AG09319 (cell line): ENCODE measurements at regions not wholly inside any gene's neighbourhood (a gene's known extent, or its start where the extent isn't known, plus 50 kb on each side); places are given as distances from the start of the nearest gene placed in this dataset.

Experiments
- DNase-seq: peaks from one replicate; pipeline ENCODE4 v3.0.0-alpha.2; 2010; ENCODE audit warnings: low read depth; ENCODE audit errors: extremely low read depth
- CTCF ChIP-seq: IDR thresholded peaks from 2 replicates; pipeline ENCODE4 v1.5.1; 2011; ENCODE audit warnings: low read depth, mild to moderate bottlenecking, inconsistent platforms, low read length, moderate library complexity

GRCh38 chr19:32154418-32154817 lies 191.0 kb upstream of the ZNF507 start:
- TF ChIP-seq CTCF, result no peak
- no peak for DNase-seq

- no peak for DNase-seq
- no peak for TF ChIP-seq CTCF
These were observed 180.9 kb upstream of the ZNF507 start for GRCh38 chr19:32164384-32164992.

GRCh38 chr19:32165141-32165540 lies 180.3 kb upstream of the ZNF507 start:
- DNase-seq, result no peak
- TF ChIP-seq CTCF, result no peak

GRCh38 chr19:32165750-32166149 lies 179.7 kb upstream of the ZNF507 start:
- no peak for DNase-seq
- TF ChIP-seq CTCF, result no peak

GRCh38 chr19:32166238-32166637 lies 179.2 kb upstream of the ZNF507 start:
- no peak for DNase-seq
- no peak for TF ChIP-seq CTCF

- no peak for TF ChIP-seq CTCF
- DNase-seq, result no peak
These were observed 177.3 kb upstream of the ZNF507 start for GRCh38 chr19:32168111-32168510.

- TF ChIP-seq CTCF, result no peak
- DNase-seq, result no peak
These were observed 176.8 kb upstream of the ZNF507 start for GRCh38 chr19:32168606-32169005.
